HCT116 (cell line): ENCODE measurements at regions not wholly inside any gene's neighbourhood (a gene's known extent, or its start where the extent isn't known, plus 50 kb on each side); places are given as distances from the start of the nearest gene placed in this dataset.

Source experiments
- ATAC-seq: fragments of 200-7000 bp; cut with Tn5 transposase; 2 replicates; pipeline ENCODE4 v1.9.1; 2020; ENCODE audit warnings: mild to moderate bottlenecking, moderate library complexity
- BruUV-seq: library from RNA; stranded (reverse); fragments of 400-500 nt; replicated peaks from 2 replicates; lab custom pipeline; 2021; lab: Mats Ljungman, UMichigan
- CTCF ChIA-PET: fragments of 300-600 bp; sonication (Branson Sonifier 250); formaldehyde crosslinking; loops from one replicate; lab custom pipeline; 2021; ENCODE audit warnings: antibody characterized with exemption; lab: Charles Lee
- POLR2A ChIA-PET: fragments of 300-600, 350-600 bp; sonication (Branson Sonifier 250); formaldehyde crosslinking; loops from one replicate; lab custom pipeline; 2021; ENCODE audit warnings: antibody characterized with exemption; lab: Charles Lee
- RAD21 ChIA-PET, 2 experiments: fragments of 300-600 bp; sonication (Branson Sonifier 250); formaldehyde crosslinking; loops; one replicate each; lab custom pipeline; 2023; ENCODE audit warnings: low total read pairs in 2 of 2; ENCODE audit not compliant: uncharacterized antibody in 2 of 2, unreplicated experiment in 2 of 2, low non-redundant PET in 1 of 2; lab: Charles Lee
- DNase-seq: peaks from one replicate; pipeline ENCODE4 v3.0.0-alpha.2; 2010; ENCODE audit warnings: low read depth, low spot score
- H2AFZ ChIP-seq: fragments of 200-600 bp; shearing (Covaris generic), sonication (generic); 2 replicates; pipeline ENCODE4 v1.6.1; 2017; ENCODE audit warnings: low read depth, mixed run types, mixed read lengths, antibody characterized with exemption, low read length; ENCODE audit not compliant: poor library complexity, severe bottlenecking
- H3K27ac ChIP-seq: 2 replicates; pipeline ENCODE4 v1.5.1; 2012; ENCODE audit warnings: low read depth, low read length
- H3K27me3 ChIP-seq: fragments of 200-600 bp; sonication (generic); 2 replicates; pipeline ENCODE4 v1.6.1; 2016; ENCODE audit warnings: mixed run types, low read length, mixed read lengths; ENCODE audit not compliant: insufficient read depth
- H3K36me3 ChIP-seq, 2 experiments: fragments of 200-500 bp in 1 of 2; fragments of 200-600 bp in 1 of 2; sonication (Bioruptor generic) in 1 of 2; sonication (generic) in 1 of 2; 2 replicates each; pipeline versions ENCODE4 v1.5.1 to v1.6.1; 2014 to 2016; ENCODE audit warnings: low read length in 2 of 2, inconsistent platforms in 1 of 2, mixed read lengths in 1 of 2, mixed run types in 1 of 2; ENCODE audit not compliant: insufficient read depth in 2 of 2, control insufficient read depth in 1 of 2
- H3K4me1 ChIP-seq, 2 experiments: fragments of 200-600 bp in 1 of 2; sonication (generic) in 1 of 2; 2 replicates each; pipeline versions ENCODE4 v1.5.1 to v1.6.1; 2012 to 2017; ENCODE audit warnings: low read length in 2 of 2, inconsistent platforms in 1 of 2, mild to moderate bottlenecking in 1 of 2, mixed read lengths in 1 of 2, mixed run types in 1 of 2, moderate library complexity in 1 of 2; ENCODE audit not compliant: insufficient read depth in 2 of 2, control insufficient read depth in 1 of 2
- H3K4me2 ChIP-seq: fragments of 200-600 bp; sonication (generic); 2 replicates; pipeline ENCODE4 v1.6.1; 2017; ENCODE audit warnings: mixed run types, low read length, mixed read lengths
- H3K4me3 ChIP-seq, 2 experiments: fragments of 200-600 bp in 1 of 2; sonication (generic) in 1 of 2; replicated peaks in 1 of 2; 2 replicates each; pipeline ENCODE4 v1.5.1; 2011 to 2016; ENCODE audit warnings: low read length in 2 of 2, control low read depth in 1 of 2, low read depth in 1 of 2, mild to moderate bottlenecking in 1 of 2, mixed read lengths in 1 of 2, mixed run types in 1 of 2
- H3K79me2 ChIP-seq: fragments of 200-600 bp; sonication (generic); 2 replicates; pipeline ENCODE4 v1.6.1; 2017; ENCODE audit warnings: mild to moderate bottlenecking, mixed run types, low read length, moderate library complexity, mixed read lengths; ENCODE audit not compliant: insufficient read depth
- H3K9ac ChIP-seq: fragments of 200-600 bp; sonication (generic); 2 replicates; pipeline ENCODE4 v1.6.1; 2016; ENCODE audit warnings: low read length, mixed read lengths
- H3K9me2 ChIP-seq: fragments of 200-600 bp; sonication (generic), shearing (Covaris generic); 2 replicates; pipeline ENCODE4 v1.6.1; 2017; ENCODE audit warnings: mixed run types, mild to moderate bottlenecking, moderate library complexity; ENCODE audit not compliant: insufficient read depth
- H3K9me3 ChIP-seq, 2 experiments: fragments of 200-500 bp in 1 of 2; fragments of 200-600 bp in 1 of 2; sonication (Bioruptor generic) in 1 of 2; sonication (generic) in 1 of 2; 2 replicates each; pipeline ENCODE4 v1.6.1; 2014 to 2017; ENCODE audit warnings: low read length in 2 of 2, mixed read lengths in 2 of 2, inconsistent platforms in 1 of 2, low read depth in 1 of 2, mild to moderate bottlenecking in 1 of 2, mixed run types in 1 of 2, moderate library complexity in 1 of 2; ENCODE audit not compliant: control insufficient read depth in 1 of 2, insufficient read depth in 1 of 2
- H4K20me1 ChIP-seq: fragments of 200-600 bp; sonication (generic), shearing (Covaris generic); 2 replicates; pipeline ENCODE4 v1.6.1; 2017; ENCODE audit warnings: mixed run types, mild to moderate bottlenecking, moderate library complexity; ENCODE audit not compliant: insufficient read depth
- CBX3 ChIP-seq: IDR thresholded peaks from 2 replicates; pipeline ENCODE4 v1.6.1; 2012; ENCODE audit warnings: low read depth
- CEBPB ChIP-seq: IDR thresholded peaks from 2 replicates; pipeline ENCODE4 v1.6.1; 2012; ENCODE audit warnings: low read depth
- EZH2phosphoT487 ChIP-seq: fragments of 200-600 bp; IDR thresholded peaks from 2 replicates; pipeline ENCODE4 v1.6.1; 2018; ENCODE audit warnings: antibody characterized with exemption, borderline replicate concordance
- FOSL1 ChIP-seq: IDR thresholded peaks from 2 replicates; pipeline ENCODE4 v1.6.1; 2012; ENCODE audit warnings: low read depth
- JUND ChIP-seq: IDR thresholded peaks from 2 replicates; pipeline ENCODE4 v1.6.1; 2012
- POLR2A ChIP-seq: IDR thresholded peaks from 2 replicates; pipeline ENCODE4 v1.7.0; 2011; ENCODE audit warnings: borderline replicate concordance; ENCODE audit not compliant: insufficient read depth, insufficient read length; ENCODE audit errors: extremely low read depth
- POLR2AphosphoS5 ChIP-seq: IDR thresholded peaks from 2 replicates; pipeline ENCODE4 v1.6.1; 2011; ENCODE audit warnings: mild to moderate bottlenecking, low read depth, low read length, moderate library complexity
- RAD21 ChIP-seq: IDR thresholded peaks from 2 replicates; pipeline ENCODE4 v1.6.1; 2012; ENCODE audit warnings: low read depth, mild to moderate bottlenecking
- SIN3A ChIP-seq: IDR thresholded peaks from 2 replicates; pipeline ENCODE4 v1.6.1; 2012; ENCODE audit warnings: low read depth
- TCF7L2 ChIP-seq: IDR thresholded peaks from 2 replicates; pipeline ENCODE4 v1.7.0; 2011; ENCODE audit warnings: borderline replicate concordance, inconsistent platforms; ENCODE audit not compliant: insufficient read depth, insufficient read length; ENCODE audit errors: extremely low read depth
- YY1 ChIP-seq: IDR thresholded peaks from 2 replicates; pipeline ENCODE4 v1.6.1; 2011; ENCODE audit warnings: low read length, low read depth, moderate library complexity, mild to moderate bottlenecking; ENCODE audit not compliant: insufficient replicate concordance; ENCODE audit errors: extremely low read depth
- ZNF274 ChIP-seq: fragments of 200-500 bp; sonication (Bioruptor generic); IDR thresholded peaks from 2 replicates; pipeline ENCODE4 v1.6.1; 2014; ENCODE audit warnings: mild to moderate bottlenecking, low read depth, low read length, inconsistent platforms
- intact Hi-C: fragments of 100-400 bp; cut with micrococcal nuclease; formaldehyde crosslinking; loops from 2 replicates; pipeline ENCODE4 v1.10.0; 2022
- TF ChIP-seq, protein P1 (sequence below): IDR thresholded peaks from 2 replicates; pipeline ENCODE4 v1.6.1; 2012; ENCODE audit warnings: low read depth
- TF ChIP-seq, protein P2 (sequence below), 3 experiments: fragments of 200-600 bp in 1 of 3; sonication (generic) in 1 of 3; IDR thresholded peaks in 2 of 3; conservative IDR thresholded peaks in 1 of 3; 2 replicates each; pipeline ENCODE4 v1.5.1; 2012 to 2017; ENCODE audit warnings: low read depth in 2 of 3, low read length in 2 of 3, antibody characterized with exemption in 1 of 3, borderline replicate concordance in 1 of 3, control low read depth in 1 of 3, mild to moderate bottlenecking in 1 of 3, mixed read lengths in 1 of 3, mixed run types in 1 of 3, moderate library complexity in 1 of 3; ENCODE audit not compliant: insufficient read depth in 1 of 3
- TF ChIP-seq, protein P3 (sequence below): IDR thresholded peaks from 2 replicates; pipeline ENCODE4 v1.6.1; 2012

DNA sequence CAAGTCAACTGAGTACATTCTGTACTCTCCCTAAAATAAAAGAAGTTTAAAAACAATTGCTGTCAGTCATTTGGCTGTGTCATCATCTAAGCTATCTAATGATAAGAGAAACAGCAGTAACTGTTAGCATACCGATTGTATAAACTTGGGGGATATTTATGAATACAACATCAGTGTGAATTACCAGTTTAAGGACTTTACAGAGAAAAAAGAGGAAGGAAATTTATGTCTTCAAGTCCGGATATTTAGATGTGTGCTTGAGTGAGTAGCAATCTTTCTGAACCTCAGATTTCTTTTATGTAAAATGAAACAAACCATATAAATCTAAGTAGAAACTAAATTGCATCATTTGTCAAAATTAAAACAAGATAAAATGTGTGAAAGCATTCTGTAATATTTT, 1557.0 kb downstream of the MRPL39 start:
- CTCF ChIA-PET, result no interaction called here
- no peak for ATAC-seq

More for the DNA sequence above, 1557.0 kb downstream of the MRPL39 start:
- Histone ChIP-seq H3K9me2 (no peaks in the 10 kb centered on the region), H3K36me3 (no peaks in the 10 kb centered on the region), H3K4me1 (no peaks in the 10 kb centered on the region), H4K20me1 (no peaks in the 10 kb centered on the region), H3K27me3 (no peaks in the 10 kb centered on the region), H2AFZ (no peak overlapping the region), H3K79me2 (no peaks in the 10 kb centered on the region)
- POLR2A ChIA-PET, result no interaction called here
- intact Hi-C loops, result no loop called here
- TF ChIP-seq, protein P1, sequence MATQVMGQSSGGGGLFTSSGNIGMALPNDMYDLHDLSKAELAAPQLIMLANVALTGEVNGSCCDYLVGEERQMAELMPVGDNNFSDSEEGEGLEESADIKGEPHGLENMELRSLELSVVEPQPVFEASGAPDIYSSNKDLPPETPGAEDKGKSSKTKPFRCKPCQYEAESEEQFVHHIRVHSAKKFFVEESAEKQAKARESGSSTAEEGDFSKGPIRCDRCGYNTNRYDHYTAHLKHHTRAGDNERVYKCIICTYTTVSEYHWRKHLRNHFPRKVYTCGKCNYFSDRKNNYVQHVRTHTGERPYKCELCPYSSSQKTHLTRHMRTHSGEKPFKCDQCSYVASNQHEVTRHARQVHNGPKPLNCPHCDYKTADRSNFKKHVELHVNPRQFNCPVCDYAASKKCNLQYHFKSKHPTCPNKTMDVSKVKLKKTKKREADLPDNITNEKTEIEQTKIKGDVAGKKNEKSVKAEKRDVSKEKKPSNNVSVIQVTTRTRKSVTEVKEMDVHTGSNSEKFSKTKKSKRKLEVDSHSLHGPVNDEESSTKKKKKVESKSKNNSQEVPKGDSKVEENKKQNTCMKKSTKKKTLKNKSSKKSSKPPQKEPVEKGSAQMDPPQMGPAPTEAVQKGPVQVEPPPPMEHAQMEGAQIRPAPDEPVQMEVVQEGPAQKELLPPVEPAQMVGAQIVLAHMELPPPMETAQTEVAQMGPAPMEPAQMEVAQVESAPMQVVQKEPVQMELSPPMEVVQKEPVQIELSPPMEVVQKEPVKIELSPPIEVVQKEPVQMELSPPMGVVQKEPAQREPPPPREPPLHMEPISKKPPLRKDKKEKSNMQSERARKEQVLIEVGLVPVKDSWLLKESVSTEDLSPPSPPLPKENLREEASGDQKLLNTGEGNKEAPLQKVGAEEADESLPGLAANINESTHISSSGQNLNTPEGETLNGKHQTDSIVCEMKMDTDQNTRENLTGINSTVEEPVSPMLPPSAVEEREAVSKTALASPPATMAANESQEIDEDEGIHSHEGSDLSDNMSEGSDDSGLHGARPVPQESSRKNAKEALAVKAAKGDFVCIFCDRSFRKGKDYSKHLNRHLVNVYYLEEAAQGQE, result no peak
- TF ChIP-seq RAD21, result no peak
- TF ChIP-seq ZNF274, result no peak
- no peak for TF ChIP-seq SIN3A
- no peak for TF ChIP-seq POLR2A
- TF ChIP-seq, protein P2, sequence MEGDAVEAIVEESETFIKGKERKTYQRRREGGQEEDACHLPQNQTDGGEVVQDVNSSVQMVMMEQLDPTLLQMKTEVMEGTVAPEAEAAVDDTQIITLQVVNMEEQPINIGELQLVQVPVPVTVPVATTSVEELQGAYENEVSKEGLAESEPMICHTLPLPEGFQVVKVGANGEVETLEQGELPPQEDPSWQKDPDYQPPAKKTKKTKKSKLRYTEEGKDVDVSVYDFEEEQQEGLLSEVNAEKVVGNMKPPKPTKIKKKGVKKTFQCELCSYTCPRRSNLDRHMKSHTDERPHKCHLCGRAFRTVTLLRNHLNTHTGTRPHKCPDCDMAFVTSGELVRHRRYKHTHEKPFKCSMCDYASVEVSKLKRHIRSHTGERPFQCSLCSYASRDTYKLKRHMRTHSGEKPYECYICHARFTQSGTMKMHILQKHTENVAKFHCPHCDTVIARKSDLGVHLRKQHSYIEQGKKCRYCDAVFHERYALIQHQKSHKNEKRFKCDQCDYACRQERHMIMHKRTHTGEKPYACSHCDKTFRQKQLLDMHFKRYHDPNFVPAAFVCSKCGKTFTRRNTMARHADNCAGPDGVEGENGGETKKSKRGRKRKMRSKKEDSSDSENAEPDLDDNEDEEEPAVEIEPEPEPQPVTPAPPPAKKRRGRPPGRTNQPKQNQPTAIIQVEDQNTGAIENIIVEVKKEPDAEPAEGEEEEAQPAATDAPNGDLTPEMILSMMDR (IDR thresholded peaks at IDR 0.05 in 2 of 3, conservative IDR thresholded peaks at IDR 0.05 in 1 of 3; ENCODE audit: borderline replicate concordance in 1 of 3, insufficient read depth in 1 of 3, low read depth in 2 of 3, low read length in 2 of 3), result no peak
- TF ChIP-seq FOSL1, result no peak
- TF ChIP-seq, protein P3, sequence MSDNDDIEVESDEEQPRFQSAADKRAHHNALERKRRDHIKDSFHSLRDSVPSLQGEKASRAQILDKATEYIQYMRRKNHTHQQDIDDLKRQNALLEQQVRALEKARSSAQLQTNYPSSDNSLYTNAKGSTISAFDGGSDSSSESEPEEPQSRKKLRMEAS, result no peak
- no peak for TF ChIP-seq YY1
- no peak for TF ChIP-seq CEBPB
- no peak for TF ChIP-seq EZH2phosphoT487
- TF ChIP-seq TCF7L2, result no peak
- TF ChIP-seq CBX3, result no peak
- no peak for TF ChIP-seq JUND
- TF ChIP-seq POLR2AphosphoS5, result no peak
- TF ChIP-seq, all 23 proteins: peak for 0
- H3K4me2 ChIP-seq, result no peak overlapping the region
- H3K9ac ChIP-seq, result no peak overlapping the region
- no peak for DNase-seq
- H3K4me3 ChIP-seq, result no peak overlapping the region
- RAD21 ChIA-PET, result no interaction called here
- H3K9me3 ChIP-seq, result peaks cover 10 to 14% of the 10 kb centered on the region in 2 experiments; a peak in 2 of 4 replicates
- H3K27ac ChIP-seq, result no peak overlapping the region
- BruUV-seq, result no TSS peak
